Fibroblast of lung (primary cell): ENCODE measurements at regions not wholly inside any gene's neighbourhood (a gene's known extent, or its start where the extent isn't known, plus 50 kb on each side); places are given as distances from the start of the nearest gene placed in this dataset.

Source experiments
- EZH2 ChIP-seq: IDR thresholded peaks from 2 replicates; pipeline ENCODE4 v1.5.1; 2012; ENCODE audit warnings: low read length, control low read depth, mild to moderate bottlenecking; ENCODE audit errors: missing control alignments
- TF ChIP-seq, protein P1 (sequence below), 2 donors: IDR thresholded peaks in 1 of 2; conservative IDR thresholded peaks in 1 of 2; 1 replicate in 1 of 2; 2 replicates in 1 of 2; pipeline ENCODE4 v1.5.1; 2011 to 2012; ENCODE audit warnings: low read length in 2 of 2, control low read depth in 1 of 2, inconsistent platforms in 1 of 2, low read depth in 1 of 2, mild to moderate bottlenecking in 1 of 2

DNA sequence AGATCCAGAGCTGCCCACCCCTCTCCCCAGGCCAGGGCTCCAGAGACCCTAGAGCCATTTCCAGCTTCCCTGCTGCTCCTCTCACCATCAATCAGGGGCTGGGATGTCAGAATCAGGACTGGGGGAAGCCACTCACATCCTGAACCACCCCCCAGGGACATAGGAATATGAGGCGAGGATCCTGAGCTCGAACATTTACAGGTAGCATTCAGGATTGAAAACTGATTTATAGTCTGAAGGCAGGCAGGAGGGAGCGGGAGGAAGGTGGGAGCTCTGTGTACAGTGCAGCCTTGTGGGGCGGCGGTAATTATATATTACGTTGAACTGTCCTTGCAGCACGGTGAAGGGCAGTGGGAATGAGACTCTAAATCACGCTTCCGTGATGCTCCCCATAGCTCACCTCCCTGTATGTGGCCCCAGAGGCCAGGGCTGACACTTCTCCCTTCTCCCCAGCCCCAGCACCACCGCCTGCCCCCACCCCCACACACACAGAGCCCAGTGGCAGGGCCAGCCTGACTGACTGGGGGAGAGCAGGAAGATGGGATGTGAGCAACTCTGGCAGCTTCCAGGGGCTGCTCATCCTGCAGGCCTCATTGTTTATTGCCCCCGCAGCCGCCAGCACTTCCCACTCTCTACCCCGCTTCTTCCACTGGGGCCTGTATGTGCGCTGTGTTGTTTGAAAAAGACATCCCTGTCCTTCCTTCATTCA, 76.0 kb upstream of the HSPA9 start:
- TF ChIP-seq, protein P1, sequence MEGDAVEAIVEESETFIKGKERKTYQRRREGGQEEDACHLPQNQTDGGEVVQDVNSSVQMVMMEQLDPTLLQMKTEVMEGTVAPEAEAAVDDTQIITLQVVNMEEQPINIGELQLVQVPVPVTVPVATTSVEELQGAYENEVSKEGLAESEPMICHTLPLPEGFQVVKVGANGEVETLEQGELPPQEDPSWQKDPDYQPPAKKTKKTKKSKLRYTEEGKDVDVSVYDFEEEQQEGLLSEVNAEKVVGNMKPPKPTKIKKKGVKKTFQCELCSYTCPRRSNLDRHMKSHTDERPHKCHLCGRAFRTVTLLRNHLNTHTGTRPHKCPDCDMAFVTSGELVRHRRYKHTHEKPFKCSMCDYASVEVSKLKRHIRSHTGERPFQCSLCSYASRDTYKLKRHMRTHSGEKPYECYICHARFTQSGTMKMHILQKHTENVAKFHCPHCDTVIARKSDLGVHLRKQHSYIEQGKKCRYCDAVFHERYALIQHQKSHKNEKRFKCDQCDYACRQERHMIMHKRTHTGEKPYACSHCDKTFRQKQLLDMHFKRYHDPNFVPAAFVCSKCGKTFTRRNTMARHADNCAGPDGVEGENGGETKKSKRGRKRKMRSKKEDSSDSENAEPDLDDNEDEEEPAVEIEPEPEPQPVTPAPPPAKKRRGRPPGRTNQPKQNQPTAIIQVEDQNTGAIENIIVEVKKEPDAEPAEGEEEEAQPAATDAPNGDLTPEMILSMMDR (conservative IDR thresholded peaks at IDR 0.05 in 1 of 2, IDR thresholded peaks at IDR 0.05 in 1 of 2; ENCODE audit: low read depth in 1 of 2, low read length in 2 of 2): no peak
- no peak for TF ChIP-seq EZH2
